ENCODE measurements at regions not wholly inside any gene's neighbourhood (a gene's known extent, or its start where the extent isn't known, plus 50 kb on each side); places are given as distances from the start of the nearest gene placed in this dataset.

DNA sequence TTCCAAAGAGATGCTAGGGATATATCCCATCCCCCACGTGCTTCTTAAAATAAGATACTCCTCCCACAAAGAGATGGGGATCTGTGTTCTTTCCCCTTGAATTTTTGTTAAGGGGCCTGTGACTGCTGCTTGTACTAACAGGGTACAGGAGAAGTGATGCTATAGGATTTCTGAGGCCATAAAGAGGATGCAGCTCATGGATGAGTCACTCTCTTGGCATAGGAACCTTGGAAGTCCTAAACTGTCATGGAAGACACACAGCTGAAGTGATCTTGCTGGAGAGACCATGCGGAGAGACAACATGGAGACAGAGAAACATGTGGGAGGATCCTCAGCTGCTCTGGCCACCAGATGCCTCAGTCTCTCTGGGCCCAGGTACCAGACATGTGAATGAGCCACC lies 157.2 kb downstream of the S1PR1 start:
- WGBS, 4 donors, result 57 to 79% (median 72%) methylated on average over 2 of the region's 2 CpGs
- DNase-seq (no peak), ATAC-seq (no peak)
- Histone ChIP-seq H3K27me3 (peaks cover 0 to 8% (median 0%) of the 10 kb centered on the region in 9 donors), H3K4me1 (no peaks in the 10 kb centered on the region), H3K27ac (no peak overlapping the region), H3K4me3 (no peak overlapping the region), H3K36me3 (no peaks in the 10 kb centered on the region), H3K9me3 (no peaks in the 10 kb centered on the region)
- intact Hi-C loops (cut with DNase I), result no loop called here
- TF ChIP-seq, protein P1, sequence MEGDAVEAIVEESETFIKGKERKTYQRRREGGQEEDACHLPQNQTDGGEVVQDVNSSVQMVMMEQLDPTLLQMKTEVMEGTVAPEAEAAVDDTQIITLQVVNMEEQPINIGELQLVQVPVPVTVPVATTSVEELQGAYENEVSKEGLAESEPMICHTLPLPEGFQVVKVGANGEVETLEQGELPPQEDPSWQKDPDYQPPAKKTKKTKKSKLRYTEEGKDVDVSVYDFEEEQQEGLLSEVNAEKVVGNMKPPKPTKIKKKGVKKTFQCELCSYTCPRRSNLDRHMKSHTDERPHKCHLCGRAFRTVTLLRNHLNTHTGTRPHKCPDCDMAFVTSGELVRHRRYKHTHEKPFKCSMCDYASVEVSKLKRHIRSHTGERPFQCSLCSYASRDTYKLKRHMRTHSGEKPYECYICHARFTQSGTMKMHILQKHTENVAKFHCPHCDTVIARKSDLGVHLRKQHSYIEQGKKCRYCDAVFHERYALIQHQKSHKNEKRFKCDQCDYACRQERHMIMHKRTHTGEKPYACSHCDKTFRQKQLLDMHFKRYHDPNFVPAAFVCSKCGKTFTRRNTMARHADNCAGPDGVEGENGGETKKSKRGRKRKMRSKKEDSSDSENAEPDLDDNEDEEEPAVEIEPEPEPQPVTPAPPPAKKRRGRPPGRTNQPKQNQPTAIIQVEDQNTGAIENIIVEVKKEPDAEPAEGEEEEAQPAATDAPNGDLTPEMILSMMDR (IDR thresholded peaks at IDR 0.05), result no peak
- TF ChIP-seq POLR2A (IDR thresholded peaks at IDR 0.05), result no peak

DNA sequence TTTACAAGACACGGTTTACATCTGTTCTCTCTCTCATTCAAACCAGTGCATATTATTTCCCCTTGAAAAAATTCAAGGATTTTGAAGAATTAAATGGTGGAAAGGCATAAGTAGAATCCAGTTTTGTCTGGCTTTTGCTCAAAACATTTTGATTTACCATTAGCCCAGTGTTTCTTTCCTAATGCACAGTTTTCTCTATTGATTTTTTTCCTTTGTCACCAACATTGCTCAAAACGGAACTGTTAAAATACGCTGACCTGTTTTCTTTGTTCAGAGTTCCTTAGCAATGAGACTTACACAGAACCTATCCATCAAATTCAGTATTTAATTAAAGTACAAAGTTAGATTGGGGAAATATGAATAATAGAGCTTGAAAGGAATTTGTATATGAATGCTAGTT lies 162.4 kb downstream of the S1PR1 start:
- no peak overlapping the region for H3K4me3 ChIP-seq
- no peaks in the 10 kb centered on the region for H3K4me1 ChIP-seq
- H3K36me3 ChIP-seq, result no peaks in the 10 kb centered on the region
- no peak overlapping the region for H3K27ac ChIP-seq
- peaks cover 0 to 8% (median 0%) of the 10 kb centered on the region in 9 donors for H3K27me3 ChIP-seq
- intact Hi-C loops (cut with DNase I), result no loop called here
- DNase-seq (no peak), ATAC-seq (no peak)
- TF ChIP-seq, protein P1 (IDR thresholded peaks at IDR 0.05), result no peak
- WGBS, 4 donors, result 58 to 90% (median 88%) methylated on average over 3 of the region's 3 CpGs
- no peaks in the 10 kb centered on the region for H3K9me3 ChIP-seq

DNA sequence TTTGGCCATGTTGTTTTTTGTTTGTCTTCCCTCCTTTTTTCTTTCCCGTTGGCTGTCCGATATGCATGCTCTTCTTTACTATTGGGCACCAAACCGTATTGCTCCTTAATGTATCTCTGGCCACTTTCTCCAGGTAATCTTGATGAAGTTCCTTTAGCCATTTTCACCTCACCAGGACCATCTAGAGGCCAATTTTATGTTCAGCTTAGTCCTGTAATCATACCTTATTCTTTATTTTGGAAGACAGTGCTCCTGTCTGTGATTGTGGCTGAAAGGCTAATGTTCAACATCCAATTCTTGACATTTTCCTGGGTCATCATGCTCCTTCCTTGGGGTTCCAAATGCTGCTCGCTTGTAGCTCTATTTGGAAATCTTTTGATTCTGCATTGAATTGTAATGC lies 169.5 kb downstream of the S1PR1 start:
- H3K27ac ChIP-seq, result no peak overlapping the region
- no peak for DNase-seq
- no peaks in the 10 kb centered on the region for H3K36me3 ChIP-seq
- no peaks in the 10 kb centered on the region for H3K9me3 ChIP-seq
- WGBS, 4 donors, result 71 to 93% (median 92%) methylated on average over 4 of the region's 4 CpGs
- peaks cover 0 to 4% (median 0%) of the 10 kb centered on the region in 9 donors for H3K27me3 ChIP-seq
- no peak overlapping the region for H3K4me3 ChIP-seq
- intact Hi-C loops (cut with DNase I), result no loop called here
- ATAC-seq, result no peak
- TF ChIP-seq, protein P1 (IDR thresholded peaks at IDR 0.05), result no peak
- no peak for TF ChIP-seq POLR2A (IDR thresholded peaks at IDR 0.05)
- H3K4me1 ChIP-seq, result no peaks in the 10 kb centered on the region

DNA sequence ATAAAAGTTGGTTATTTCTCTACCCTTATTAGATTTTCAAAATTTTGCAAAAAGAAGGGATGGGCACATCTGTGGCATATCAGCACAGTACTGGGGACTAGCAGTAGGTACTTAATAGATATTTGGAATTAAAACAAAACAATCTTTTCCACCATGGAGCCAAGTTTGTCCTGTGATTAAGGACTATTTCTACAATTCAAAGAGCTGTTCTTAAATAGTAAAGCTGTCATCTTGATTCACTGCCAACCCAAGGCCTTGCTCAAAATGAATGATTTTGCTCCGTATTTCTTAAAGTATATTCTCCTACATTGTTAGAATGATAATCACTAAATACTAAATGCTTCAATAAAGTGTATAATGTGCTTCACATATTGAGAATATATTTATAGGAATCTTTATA lies 169.9 kb downstream of the S1PR1 start:
- intact Hi-C loops (cut with DNase I), result no loop called here
- H3K4me3 ChIP-seq, result no peak overlapping the region
- H3K27me3 ChIP-seq, result peaks cover 0 to 4% (median 0%) of the 10 kb centered on the region in 9 donors
- H3K4me1 ChIP-seq, result no peaks in the 10 kb centered on the region
- DNase-seq (no peak), ATAC-seq (no peak)
- WGBS, 4 donors, result 81 to 91% (median 89%) methylated on average over 1 of the region's 1 CpG
- no peak overlapping the region for H3K27ac ChIP-seq
- H3K9me3 ChIP-seq, result peaks cover 0 to under 1% (median 0%) of the 10 kb centered on the region in 12 donors
- no peaks in the 10 kb centered on the region for H3K36me3 ChIP-seq
- TF ChIP-seq POLR2A (IDR thresholded peaks at IDR 0.05), result no peak
- TF ChIP-seq, protein P1 (IDR thresholded peaks at IDR 0.05), result no peak

Data from heart left ventricle (tissue), 16 donors.